HG03108 (cell line): ENCODE measurements at regions not wholly inside any gene's neighbourhood (a gene's known extent, or its start where the extent isn't known, plus 50 kb on each side); places are given as distances from the start of the nearest gene placed in this dataset.
"Not testable (repeated sequence)": the region's sequence is repeated elsewhere in the genome, so short reads cannot be mapped to it uniquely, and the experiment has no call there.

Experiments used
- ATAC-seq: cut with Tn5 transposase; IDR thresholded peaks from one replicate; pipeline ENCODE4 v1.9.1; 2021; ENCODE audit warnings: moderate library complexity; ENCODE audit not compliant: unreplicated experiment

DNA sequence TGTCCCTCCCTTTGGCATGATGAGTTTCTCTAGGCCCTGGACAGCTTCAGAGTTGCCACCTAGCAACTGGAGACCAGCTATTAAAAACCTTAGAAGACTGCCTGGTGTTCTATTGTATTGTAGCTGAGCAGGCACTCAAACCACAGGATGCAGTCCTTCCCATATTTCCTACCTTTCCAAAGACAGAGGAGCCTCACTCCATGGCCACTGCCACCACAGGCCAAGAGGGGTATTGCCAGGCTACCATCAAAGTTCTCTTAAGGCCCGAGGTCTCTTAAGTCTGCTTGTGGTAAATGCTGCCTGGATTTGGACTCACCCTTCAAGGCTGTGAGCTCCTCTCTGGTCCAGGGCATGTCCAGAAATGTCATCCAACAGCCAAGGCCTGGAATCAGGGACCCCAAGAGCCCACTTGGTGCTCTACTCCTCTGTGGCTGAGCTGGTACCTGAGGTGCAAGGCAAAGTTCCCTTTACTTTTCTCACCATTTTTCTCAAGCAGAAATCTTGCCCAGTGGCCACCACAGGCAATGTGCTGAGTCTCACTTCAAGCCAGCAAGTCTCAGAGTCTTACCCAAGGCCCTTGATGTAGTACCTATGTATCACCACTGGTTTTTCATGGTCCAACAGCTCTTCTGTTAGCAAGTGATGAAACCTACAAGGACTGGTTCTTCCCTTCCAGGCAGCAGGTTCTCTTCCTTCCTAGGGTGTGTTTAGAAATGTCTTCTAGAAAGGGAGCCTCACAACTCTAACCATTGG is 269.4 kb downstream of the AMY1C start:
- ATAC-seq: no peak

DNA sequence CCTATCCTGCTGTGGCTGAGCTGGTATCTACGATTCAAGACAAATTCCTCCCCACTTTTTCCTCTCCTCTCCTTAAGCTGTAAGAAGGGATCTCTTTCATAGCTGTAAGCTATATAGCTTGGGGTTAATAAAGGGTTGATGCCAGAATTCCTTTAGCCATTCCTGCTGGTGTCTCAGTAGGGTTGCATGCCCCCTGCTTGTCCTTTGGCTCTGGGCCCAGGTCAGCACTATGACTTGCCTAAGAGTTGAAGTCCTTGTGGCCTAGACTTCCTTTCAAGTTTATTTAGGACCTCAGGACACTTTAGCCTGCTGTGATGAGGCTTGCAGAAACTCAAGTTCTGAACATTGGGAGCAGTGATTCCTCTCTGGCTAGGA is 270.0 kb downstream of the AMY1C start:
- no peak for ATAC-seq

DNA sequence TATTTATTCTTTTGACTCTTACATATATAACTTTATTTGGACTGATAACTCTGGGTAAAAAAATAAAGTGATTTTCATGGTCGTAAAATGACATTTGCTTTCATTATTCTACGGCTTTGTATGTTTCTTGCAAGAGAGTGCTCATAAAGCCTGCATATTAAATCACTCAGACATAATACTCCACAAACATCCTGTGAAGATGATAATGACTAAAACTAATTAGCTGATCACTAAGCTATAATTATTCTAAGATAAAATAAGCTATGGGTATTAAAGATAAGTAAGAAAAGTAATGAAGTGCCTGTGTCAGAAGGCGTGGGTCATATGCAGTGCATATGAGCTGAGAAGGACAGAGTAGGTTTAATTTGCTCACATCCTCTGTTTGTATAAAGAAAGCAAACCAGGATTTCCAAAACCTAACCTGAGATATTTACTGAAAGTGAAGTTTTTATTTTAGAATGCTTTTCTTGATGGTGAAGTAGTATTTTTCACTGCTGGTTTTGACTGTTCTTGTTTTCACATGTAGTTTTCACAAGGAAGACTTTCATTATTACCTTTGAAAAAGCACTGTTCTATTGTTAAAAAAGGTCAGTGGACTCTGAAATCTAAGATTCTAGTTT is 278.8 kb downstream of the AMY1C start:
- no peak for ATAC-seq

DNA sequence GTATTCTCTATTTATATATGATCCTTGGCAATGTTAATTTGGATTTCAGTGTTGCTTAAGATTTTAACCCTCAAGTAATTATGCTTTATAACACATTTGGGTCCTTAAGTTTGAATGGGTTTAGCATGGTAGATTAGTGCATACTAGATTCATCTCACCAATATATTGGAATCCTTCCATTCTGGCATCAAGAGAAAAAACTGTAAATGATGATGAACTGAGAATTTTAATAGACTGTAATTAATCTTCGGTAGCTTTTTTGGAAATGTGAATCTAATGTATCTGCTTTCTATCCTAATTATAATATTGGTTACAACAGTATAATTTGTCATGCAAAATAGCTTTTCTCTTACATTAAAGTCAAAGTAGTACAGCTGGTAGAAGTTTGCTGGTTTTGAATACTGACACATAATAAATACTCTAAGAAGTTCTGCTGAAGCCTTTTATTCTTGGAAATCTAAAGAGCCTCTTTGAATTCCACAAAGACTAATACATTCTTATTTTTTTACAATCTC is 279.8 kb downstream of the AMY1C start:
- no peak for ATAC-seq

- ATAC-seq: no peak
Measured at GRCh38 chr1:104056786-104057185, 307.1 kb downstream of the AMY1C start.

- not testable (repeated sequence) for ATAC-seq
Measured at GRCh38 chr1:104057219-104057898, 307.7 kb downstream of the AMY1C start.

- ATAC-seq: not testable (repeated sequence)
Measured at GRCh38 chr1:104061637-104062036, 311.9 kb downstream of the AMY1C start.

- ATAC-seq: no peak
Measured at GRCh38 chr1:104064399-104064798, 314.7 kb downstream of the AMY1C start.

DNA sequence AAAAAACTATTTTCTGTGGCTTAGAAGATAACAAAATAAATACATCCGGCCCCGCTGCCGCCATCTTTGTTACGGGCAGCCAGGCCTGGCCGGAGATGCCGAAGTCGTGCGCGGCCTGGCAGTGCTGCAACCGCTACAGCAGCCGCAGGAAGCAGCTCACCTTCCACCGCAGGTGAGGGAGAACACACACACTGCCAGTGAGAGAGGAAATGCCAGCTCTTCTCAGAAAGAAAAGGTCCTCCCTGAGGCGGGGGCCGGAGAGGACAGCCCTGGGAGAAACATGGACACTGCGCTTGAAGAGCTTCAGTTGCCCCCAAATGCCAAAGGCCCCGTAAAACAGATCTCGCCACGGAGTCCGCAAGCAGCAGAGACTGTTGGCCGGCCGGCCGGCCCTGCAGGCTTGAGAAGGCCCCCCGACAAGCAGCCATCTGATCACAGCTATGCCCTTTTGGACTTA is 323.2 kb downstream of the AMY1C start:
- no peak for ATAC-seq

DNA sequence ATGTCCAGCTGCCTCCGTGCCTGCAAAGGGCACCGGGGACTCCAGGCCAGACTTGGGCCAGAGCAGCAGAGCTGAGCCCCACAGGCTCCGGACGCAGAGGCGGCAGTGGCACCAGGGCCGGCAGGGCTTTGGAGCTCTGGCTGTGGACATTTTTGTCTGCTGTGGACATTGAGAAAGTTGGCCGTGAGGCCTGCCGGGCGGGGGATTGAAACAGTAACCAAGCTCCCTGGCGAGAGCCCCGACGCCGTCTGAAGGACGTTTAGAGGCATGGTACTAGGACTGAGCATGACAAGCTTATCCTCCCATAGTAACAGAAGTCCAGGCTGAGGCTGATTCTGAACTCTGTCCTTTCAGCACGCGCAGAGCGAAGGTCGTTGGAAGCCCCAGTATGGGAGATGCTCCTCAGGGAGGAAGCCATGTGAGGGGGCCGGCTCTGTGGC is 323.8 kb downstream of the AMY1C start:
- ATAC-seq: no peak

DNA sequence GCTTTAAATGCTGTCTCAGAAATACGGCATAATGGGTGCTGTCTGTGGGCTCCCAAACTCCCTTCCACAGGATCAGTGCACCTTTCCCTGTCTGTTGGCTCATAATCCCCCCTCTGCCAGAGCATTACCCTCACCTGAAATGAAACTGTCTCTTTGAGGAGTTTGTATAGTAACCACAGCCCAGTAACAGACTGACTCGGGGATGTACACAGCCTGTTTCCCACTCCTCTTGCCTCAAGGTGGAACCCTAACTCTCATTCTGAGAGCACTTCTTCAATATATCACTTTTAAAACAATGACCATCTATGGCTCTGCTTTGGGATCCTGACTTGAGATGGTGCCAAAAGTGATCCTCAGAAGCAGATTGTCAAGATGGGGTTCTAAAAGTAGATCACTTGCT is 332.5 kb downstream of the AMY1C start:
- no peak for ATAC-seq

- ATAC-seq: no peak
Measured at GRCh38 chr1:104084380-104084779, 334.7 kb downstream of the AMY1C start.

GRCh38 chr1:104092698-104093097 is 343.0 kb downstream of the AMY1C start:
- no peak for ATAC-seq

DNA sequence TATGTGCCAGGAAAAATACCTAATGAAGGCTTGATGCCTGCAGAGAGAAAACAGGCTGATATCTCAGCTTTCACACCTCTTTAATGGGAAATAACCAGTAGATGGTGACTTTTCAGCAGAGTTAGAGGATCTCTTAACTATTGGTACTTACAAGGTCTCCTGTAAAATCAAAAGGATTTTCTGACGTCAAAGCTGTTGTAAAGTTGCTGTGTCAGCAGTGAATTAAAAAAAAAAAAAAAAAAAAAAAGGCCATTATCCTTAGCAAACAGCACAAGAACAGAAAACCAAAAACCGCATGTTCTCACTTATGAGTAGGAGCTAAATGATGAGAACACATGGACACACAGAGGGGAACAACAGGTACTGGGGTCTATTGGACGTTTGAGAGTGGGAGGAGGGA is 349.1 kb downstream of the AMY1C start:
- no peak for ATAC-seq

DNA sequence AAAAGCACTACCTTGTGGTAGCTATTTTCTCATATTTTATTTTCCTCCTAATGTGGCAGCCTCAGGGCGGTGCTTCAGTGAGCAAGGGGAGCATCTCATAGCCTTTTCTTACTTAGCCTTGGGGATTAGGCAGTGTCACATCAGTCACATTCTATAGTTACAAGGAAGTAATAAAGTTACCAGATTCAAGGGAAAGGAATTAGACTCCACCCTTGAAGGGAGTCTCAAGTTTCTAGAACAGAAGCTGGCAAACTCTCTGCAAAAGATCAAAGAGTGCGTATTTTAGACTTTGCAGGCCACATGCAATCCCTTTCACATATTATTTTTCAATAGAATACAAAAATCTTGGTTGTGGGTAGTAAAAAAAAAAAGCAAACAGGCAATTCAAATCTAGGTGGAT is 350.4 kb downstream of the AMY1C start:
- ATAC-seq: no peak

- no peak for ATAC-seq
Measured at GRCh38 chr1:104105465-104105864, 355.8 kb downstream of the AMY1C start.

- ATAC-seq: no peak
Measured at GRCh38 chr1:104120525-104120924, 370.8 kb downstream of the AMY1C start.

DNA sequence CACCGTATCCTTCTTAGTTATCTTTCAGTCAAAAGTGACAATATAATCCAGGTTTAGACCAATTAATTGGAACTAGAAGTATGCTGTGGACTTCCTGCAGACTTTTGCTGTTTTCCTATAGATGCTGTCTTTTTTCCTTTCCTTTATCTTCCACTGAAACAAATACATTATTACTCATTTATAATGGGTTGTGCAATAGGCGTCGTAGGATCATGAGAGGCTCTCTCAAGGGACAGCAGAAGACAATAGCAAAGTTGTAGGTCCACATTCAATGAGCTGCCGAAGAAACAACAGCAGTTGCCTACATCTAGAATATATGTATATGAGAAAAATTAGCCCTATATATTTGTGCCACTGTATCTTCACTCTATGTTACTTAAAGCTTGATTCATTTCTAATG is 371.6 kb downstream of the AMY1C start:
- no peak for ATAC-seq

GRCh38 chr1:104125266-104125665 is 375.6 kb downstream of the AMY1C start:
- ATAC-seq: no peak

DNA sequence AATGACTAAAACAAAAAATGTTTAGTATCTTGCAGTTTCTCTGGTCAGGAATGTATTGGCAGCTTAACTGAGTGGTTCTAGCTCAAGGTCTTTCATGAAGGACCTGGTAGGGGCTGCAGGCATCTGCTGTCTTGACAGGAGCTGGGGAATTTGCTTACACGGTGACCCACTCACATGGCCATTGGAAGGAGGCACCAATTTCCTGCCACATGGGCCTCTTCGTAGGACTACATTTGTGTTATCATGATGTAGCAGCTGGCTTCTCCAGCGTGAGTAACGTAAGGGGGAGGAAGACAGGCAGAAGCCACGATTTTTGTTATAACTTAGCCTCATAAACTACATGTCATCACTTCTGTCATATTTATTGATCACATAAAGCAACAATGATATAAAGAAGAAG is 376.3 kb downstream of the AMY1C start:
- no peak for ATAC-seq

GRCh38 chr1:104132382-104132973 is 382.8 kb downstream of the AMY1C start:
- ATAC-seq: no peak
